ENCODE measurements at regions not wholly inside any gene's neighbourhood (a gene's known extent, or its start where the extent isn't known, plus 50 kb on each side); places are given as distances from the start of the nearest gene placed in this dataset.

DNA sequence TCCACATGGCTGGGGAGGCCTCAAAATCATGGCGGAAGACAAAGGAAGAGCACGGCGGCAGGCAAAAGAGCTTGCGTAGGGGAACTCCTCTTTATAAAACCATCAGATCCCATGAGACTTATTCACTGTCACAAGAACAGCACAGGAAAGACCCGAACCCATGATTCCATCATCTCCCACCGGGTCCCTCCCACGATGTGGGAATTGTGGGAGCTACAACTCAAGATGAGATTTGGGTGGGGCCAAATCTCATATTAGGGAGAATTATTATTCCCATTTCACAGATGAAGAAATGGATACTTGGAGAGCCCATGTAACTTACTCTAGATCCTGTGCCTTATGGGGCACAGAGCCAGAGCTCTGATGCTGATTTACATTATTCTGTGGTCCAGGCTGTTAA, 322.6 kb downstream of the PCNX1 start:
- no peak overlapping the region for H3K4me3 ChIP-seq
- DNase-seq (ENCODE audit: low spot score): no peak
- H3K27ac ChIP-seq: no peak overlapping the region
- TF ChIP-seq, protein P1, sequence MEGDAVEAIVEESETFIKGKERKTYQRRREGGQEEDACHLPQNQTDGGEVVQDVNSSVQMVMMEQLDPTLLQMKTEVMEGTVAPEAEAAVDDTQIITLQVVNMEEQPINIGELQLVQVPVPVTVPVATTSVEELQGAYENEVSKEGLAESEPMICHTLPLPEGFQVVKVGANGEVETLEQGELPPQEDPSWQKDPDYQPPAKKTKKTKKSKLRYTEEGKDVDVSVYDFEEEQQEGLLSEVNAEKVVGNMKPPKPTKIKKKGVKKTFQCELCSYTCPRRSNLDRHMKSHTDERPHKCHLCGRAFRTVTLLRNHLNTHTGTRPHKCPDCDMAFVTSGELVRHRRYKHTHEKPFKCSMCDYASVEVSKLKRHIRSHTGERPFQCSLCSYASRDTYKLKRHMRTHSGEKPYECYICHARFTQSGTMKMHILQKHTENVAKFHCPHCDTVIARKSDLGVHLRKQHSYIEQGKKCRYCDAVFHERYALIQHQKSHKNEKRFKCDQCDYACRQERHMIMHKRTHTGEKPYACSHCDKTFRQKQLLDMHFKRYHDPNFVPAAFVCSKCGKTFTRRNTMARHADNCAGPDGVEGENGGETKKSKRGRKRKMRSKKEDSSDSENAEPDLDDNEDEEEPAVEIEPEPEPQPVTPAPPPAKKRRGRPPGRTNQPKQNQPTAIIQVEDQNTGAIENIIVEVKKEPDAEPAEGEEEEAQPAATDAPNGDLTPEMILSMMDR (IDR thresholded peaks at IDR 0.05): no peak

DNA sequence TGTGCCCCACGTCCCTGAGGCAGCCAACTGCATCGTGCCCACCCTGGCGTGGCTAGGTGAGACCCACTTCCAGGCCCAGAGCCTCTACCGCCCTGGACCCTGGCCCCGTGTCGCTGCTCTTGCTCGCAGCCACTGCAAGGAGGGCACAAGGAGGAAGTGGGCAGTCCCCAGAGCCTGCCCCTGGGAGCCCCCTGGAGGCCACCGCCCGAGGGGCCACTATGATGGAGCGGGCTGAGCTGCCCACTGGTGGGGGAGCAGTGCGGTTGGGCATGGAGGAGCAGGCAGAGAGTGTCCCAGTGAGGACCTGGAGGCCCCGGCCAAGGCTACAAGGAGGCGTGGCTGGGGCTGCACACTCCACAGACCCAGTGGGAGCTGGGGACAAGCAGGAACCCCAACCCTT, 323.6 kb downstream of the PCNX1 start:
- Histone ChIP-seq H3K27ac (no peak overlapping the region), H3K4me3 (no peak overlapping the region)
- no peak for DNase-seq (ENCODE audit: low spot score)
- TF ChIP-seq, protein P1 (IDR thresholded peaks at IDR 0.05): no peak

DNA sequence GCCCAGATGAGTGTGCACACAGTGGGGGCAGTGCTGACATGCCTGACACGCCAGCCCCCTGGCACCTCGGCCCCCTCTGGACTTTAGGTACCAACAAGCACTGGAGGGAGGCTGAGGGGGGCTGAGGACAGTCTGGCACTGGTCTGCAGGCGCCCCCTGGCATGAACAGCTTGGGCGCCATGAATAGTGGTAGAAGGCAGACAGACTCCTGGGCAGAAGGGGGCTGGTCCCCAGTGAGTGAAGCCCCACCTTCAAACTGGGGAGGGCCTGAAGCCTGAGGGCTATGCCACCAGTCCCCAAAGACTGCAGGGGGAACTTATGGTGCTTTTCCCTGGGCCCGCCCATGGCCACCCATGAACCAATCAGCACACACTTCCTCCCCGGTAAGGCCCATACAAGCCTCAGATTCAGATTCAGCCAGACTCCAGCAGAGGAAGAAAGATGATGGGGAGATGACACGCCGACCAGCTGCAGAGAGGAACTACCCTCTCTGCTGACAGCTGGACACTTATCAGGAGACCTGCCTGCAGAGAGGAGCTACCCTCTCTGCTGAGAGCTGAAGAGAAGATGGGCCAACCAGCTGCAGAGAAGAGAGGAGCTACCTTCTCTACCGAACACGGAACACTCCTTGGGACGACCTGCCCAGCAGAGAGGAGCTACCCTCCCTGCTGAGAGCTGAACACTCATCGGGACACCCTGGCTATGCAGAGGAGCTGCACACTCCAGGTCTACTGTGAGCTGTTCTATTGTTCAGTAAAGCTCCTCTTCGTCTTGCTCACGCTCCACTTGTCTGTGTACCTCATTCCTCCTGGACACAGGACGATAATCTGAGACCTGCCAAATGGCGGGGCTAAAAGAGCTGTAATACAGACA, 324.5 kb downstream of the PCNX1 start:
- TF ChIP-seq, protein P1 (IDR thresholded peaks at IDR 0.05): no peak
- H3K4me3 ChIP-seq: no peak overlapping the region
- DNase-seq (ENCODE audit: low spot score): no peak
- H3K27ac ChIP-seq: no peak overlapping the region

DNA sequence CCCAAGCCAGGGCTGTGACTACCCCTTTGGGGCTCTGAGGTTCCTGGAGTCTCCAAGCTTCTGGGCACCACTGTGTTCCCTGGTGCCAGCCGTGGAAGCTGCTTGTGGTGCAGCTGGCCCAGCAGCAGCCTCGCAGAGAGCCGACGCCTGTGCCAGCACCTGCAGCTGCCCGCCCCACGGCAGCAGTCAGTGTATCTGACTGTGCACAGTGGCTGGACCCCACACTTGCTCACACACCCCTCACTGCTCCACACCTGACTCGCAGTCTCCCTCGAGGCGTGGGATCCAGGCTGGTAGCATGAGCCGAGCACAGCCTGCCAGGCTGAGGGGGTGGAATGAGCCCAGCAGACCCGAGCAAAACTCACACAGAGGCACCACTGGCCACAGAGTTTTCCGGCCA, 325.2 kb downstream of the PCNX1 start:
- no peak overlapping the region for H3K4me3 ChIP-seq
- no peak overlapping the region for H3K27ac ChIP-seq
- no peak for DNase-seq (ENCODE audit: low spot score)
- TF ChIP-seq, protein P1 (IDR thresholded peaks at IDR 0.05): no peak

DNA sequence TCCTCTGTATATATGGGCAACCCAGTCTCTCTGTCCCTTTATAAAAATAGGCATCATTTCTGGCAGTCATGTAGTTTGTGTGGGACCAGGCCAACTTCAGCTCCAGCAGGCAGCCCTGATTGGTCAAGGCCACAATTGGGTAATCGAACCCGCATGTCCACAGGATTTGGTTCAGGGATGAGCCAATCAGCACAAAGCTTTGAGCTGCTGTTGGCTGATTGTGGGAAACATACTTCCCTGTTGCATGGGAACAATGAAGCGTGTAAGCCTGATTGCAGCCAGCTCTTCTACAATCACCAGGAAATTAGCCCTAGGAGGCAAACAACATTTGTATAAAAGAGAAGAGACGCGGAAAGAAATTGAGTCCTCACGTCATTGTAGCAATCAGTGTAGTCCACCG, 328.6 kb downstream of the PCNX1 start:
- Histone ChIP-seq H3K4me3 (peak overlapping the region; percentile 18), H3K27ac (peak overlapping the region in 1 of 2 donors; percentile 34)
- DNase-seq (ENCODE audit: low spot score): no peak
- TF ChIP-seq, protein P1 (IDR thresholded peaks at IDR 0.05): no peak

DNA sequence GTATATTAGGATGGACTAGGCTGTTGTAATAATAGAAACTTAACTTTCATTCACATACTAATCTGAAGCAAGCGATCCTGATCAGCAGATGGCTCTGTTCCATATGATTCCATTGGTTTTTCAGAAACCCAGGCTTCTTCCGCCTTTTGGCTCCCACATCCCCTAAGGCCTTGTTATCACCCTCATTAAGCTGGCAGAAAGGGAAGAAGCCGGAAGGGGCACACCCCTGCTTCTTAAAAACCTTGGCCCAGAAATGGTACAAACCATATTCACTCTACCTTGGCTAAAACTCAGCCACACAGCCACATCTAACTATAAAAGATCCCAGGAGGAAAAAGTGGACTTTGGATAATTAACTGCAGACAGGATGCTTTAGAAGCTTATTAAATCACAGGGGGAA, 329.2 kb downstream of the PCNX1 start:
- no peak for DNase-seq (ENCODE audit: low spot score)
- Histone ChIP-seq H3K27ac (peak overlapping the region in 1 of 2 donors; percentile 34), H3K4me3 (peak overlapping the region; percentile 18)
- TF ChIP-seq, protein P1 (IDR thresholded peaks at IDR 0.05): no peak

DNA sequence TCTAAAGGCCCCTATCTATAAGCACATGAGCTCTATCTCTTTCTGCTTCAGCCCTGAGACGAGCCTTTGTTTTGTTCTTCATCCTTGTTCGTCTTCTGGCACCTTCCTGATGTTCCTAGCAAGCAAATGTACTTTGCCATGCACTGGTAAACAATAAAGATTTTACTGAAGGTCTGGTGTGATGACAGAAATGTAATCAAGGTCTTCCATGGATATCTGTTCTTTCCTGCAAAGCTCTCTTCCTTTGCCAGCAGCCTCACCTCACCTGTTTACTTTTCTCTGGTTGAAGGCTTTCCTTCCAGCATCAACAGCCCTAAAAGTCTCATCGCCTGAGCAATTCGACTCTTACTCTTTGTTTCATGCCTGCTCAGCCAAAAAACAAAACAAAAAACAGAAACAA, 330.3 kb downstream of the PCNX1 start:
- no peak for DNase-seq (ENCODE audit: low spot score)
- H3K4me3 ChIP-seq: no peak overlapping the region
- H3K27ac ChIP-seq: no peak overlapping the region
- TF ChIP-seq, protein P1 (IDR thresholded peaks at IDR 0.05): no peak
